Suppressor macrophage treated with lipopolysaccharide for 1 hour (primary cell): ENCODE measurements at regions not wholly inside any gene's neighbourhood (a gene's known extent, or its start where the extent isn't known, plus 50 kb on each side); places are given as distances from the start of the nearest gene placed in this dataset.

Experiments used
- DNase-seq, 3 donors: peaks; one replicate each; pipeline ENCODE4 v3.0.0-alpha.2; 2020 to 2022

DNA sequence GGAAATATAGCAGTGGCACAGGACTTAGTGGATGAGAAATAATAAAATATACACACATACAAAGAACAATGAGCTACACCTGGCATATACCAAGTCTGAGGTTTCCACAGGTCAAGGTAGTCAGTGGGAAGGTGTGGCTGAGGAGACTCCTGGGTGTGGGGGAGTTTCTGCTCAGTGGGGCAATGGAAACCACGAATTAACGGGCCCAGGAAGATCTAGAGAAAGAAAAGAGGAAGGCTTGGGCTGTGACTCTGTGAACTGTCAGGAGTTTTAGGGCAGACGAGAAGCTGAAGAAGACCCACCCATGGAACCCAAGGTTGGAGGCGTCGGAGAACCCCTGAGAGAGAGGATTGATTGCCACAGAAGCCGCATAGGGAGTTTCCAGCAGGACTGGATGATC is 196.5 kb downstream of the HERPUD2 start:
- DNase-seq = peak in 2 of 3 donors; percentile 21 to 24

DNA sequence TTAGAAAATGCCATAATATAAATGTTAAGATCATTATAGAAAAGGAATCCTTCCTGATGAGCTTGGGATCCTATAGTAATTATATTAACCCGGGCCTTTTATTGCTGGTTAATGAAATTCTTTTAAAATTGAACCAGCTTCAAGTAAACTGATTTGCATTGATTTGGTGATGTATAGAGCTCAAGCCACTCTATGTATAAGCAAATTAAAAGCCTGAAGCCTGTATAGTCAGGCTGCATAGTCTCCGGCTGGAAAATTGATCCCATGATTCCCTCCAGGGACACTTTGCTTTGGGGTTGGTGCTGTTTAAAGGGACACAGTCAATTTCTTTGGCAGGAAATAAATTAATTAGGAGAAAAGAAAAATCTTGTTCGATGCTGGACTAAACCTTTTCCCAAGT is 199.1 kb downstream of the HERPUD2 start:
- no peak for DNase-seq

DNA sequence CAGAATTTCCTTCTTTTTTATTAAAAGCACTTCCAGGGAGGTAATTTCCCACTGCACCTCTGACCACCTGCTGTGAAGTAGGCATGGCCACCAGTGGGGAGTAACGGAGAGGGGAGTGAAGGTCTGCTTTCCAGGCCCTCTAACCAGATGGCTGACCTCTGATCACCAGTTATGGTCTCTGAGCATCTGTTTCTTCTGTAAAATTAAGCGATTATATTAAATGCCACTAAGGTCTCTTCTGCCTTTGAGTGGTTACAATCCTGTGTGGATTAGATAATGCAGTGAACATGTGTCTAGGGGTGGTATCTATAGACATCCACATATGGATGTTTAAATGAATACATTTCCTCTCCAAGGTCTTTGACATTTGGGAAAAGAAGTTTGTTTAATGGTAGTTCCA is 199.6 kb downstream of the HERPUD2 start:
- no peak for DNase-seq

DNA sequence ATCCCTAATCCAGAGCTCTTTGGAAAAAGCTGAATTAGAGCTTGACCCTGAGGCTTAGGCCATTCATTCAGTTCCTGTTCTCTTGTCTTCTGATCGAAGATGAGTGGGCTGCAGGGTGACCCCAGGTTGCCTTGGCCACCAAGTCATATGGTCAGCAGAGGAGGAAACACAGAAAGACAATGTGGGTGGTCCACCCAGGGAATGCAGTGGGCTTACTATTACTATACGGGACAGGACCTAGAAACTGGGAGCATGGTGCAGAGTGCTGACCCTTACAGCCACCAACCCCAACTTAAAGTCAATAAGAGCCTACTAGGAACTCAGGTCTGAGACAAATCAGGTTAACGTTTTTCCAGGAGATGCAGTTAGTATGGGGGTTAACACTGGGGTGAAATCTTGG is 200.5 kb downstream of the HERPUD2 start:
- no peak for DNase-seq

DNA sequence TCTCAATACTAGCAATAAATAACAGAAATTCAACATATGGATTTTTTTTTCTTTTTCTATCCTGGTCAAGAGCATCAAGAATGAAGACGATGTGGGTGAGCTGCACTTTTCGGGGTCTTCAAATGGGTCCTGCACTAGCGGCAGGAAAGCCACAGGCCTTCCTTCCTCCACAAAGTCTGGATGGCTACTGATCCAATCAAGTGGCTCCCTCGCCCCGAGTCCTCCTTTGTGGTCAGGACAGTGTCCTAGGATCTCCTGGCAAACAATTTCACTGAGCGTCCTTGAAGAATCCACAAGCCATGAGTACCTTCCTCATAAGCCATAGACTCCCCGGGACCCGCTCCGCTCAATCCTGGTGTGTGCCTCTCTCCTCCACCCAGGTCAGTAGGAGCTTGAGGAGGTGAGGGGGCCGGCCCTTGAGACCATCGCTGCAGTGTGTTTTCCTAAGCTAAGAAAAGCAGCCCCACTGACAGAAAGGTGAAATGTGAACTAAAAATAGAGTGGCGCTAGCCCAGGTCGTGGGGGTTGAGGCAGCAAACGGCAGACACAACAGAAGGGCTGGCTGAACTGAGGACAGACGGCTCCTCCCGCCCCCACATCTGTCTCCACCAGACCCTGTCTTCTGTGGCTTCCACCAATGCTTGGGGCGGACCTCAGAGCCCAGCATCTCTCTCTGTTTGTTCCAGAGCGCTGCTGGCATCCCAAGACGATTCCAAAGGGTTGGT is 202.3 kb downstream of the HERPUD2 start:
- no peak for DNase-seq

DNA sequence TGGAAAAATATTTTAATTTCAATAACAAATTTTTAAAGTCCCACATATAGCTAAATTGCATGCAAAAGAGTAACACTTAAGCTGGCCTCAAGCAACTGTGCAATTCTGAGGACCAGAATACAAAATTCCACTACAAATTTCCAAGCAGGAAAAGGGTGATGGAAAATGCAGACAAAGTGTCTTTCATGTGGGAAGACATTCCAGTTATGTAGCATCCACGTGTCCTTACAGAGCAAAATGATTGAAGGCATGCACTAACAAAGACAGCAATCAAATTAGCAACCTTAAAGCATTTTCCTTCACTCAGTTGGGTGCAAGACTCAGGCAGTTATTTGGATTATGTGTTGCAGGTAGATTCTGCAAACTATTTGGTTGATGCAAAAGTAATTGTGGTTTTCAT is 203.7 kb downstream of the HERPUD2 start:
- DNase-seq = no peak

DNA sequence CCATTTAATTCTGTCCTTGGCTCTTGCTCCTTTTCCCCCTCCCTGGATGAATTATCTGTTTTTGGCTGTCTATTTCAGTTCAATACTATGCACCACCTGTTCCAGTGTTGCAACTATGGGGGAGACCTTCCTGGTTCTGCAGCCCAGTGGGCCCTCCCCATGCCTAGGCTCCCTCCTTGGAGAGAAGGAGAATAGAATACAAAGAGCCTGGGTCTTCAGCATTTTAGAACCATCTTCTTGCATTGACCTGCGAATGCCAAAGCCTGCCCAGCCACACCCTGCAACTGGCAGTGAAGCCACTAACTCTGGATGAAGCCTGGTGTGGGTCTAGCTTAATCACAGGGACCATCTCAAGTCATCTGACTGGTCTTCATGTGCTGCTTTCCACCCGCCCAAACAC is 207.1 kb downstream of the HERPUD2 start:
- no peak for DNase-seq

GRCh38 chr7:35487402-35487801 is 207.5 kb downstream of the HERPUD2 start:
- DNase-seq = no peak

DNA sequence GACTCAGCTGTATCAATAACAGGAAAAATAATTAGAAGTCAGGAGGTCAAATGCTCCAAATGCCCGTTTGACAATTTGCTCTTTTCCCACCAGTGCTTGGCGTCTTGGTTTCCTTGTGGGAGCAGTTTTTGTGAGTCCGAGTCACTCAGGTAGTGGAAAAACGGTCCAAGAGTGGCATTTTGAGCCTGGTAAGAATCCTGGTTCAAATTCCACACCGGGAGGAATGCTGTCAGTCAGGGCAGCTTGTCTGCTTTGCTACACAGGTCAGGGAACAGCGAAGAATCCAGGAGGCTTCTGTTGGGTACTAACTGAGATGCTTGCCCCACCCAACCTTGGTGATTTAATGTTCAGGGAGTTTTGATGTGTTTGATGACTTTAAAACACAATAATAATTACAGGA is 209.5 kb downstream of the HERPUD2 start:
- DNase-seq = no peak

GRCh38 chr7:35483568-35483967 is 211.4 kb downstream of the HERPUD2 start:
- DNase-seq = no peak

DNA sequence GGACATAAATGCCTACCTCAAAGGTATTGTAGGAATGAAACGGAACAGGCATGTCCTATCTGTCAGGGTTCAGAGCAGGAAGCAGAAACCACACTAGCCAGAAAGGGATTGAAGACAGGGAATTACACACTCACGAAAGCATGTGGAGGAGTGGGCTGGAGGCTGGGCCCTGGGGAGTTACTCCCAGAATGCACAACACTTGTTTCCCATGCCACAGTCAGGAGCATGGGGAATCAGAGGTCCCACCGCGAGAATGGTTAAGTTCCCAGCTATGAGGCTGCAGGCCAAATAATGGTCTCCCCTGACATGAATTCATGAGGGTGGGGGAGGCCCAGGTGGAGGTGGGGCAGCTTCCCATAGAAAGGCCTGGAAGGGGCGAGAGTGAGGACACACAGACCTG is 212.7 kb downstream of the HERPUD2 start:
- DNase-seq = no peak

DNA sequence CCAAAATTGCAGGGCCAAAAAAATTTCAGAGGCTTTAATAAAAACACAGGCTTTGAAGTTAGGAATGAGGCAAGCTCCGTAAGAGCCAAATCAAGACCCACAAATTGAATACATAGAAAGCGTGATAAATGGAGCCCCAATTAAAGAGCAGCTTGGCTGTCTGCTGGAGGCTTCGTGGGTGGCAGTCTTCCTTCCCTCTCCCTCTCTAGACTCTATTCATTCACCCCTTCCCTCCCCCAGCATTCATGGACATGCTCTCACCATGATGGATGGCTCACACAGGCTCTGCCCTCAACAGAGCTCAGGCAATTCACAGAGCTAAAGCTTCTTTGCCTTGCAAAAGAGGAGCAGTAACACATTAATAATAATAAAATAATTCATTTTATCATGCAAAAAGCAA is 214.1 kb downstream of the HERPUD2 start:
- no peak for DNase-seq

GRCh38 chr7:35477609-35478008 is 217.3 kb downstream of the HERPUD2 start:
- no peak for DNase-seq

DNA sequence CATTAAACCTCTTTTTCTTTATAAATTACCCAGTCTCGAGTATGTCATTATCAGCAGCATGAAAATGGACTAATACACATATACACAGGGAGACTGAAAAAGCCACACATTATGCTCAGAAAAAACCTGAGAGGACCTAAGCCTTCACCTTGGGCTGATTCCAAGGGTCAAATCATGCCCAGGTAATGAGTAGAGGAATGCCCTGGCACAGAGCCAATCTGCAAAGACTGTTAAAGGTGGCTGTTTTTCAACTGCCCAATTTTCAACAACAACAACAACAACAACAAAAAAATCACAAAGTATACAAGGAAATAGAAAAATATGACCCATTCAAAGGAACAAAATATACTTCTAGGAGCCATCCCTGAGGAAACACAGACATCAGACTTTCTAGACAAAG is 220.2 kb upstream of the TBX20 start:
- no peak for DNase-seq

GRCh38 chr7:35468606-35469005 is 214.7 kb upstream of the TBX20 start:
- DNase-seq = no peak

- no peak for DNase-seq
Observed at GRCh38 chr7:35467456-35467978, 213.6 kb upstream of the TBX20 start.

GRCh38 chr7:35465791-35466336 is 212.0 kb upstream of the TBX20 start:
- DNase-seq = no peak

- DNase-seq = no peak
Observed at GRCh38 chr7:35463751-35464150, 209.9 kb upstream of the TBX20 start.

DNA sequence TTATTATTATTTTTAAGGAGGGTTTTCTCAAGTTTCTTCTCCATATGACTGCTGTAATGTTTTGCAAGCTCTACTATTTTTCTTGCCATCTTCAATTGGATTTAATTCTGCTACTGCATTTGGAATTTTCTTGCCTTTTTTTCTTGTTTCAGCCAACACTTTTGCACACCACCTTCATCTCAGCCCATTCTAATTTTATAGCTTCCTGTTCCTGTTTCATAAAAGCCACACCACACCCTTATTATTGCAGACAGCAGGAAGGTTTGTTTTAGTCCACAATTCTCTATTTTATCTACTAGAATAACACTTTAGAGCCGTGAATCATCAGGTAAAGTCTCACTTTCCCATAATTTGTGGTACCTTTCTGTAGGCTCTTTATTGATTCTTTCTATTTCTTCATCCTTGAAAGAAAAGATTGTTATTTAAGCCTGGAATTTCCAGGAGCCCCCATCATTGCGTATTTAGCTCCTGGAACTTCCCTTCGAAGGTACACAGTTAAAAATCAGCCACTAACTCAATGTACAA is 209.3 kb upstream of the TBX20 start:
- DNase-seq = no peak

DNA sequence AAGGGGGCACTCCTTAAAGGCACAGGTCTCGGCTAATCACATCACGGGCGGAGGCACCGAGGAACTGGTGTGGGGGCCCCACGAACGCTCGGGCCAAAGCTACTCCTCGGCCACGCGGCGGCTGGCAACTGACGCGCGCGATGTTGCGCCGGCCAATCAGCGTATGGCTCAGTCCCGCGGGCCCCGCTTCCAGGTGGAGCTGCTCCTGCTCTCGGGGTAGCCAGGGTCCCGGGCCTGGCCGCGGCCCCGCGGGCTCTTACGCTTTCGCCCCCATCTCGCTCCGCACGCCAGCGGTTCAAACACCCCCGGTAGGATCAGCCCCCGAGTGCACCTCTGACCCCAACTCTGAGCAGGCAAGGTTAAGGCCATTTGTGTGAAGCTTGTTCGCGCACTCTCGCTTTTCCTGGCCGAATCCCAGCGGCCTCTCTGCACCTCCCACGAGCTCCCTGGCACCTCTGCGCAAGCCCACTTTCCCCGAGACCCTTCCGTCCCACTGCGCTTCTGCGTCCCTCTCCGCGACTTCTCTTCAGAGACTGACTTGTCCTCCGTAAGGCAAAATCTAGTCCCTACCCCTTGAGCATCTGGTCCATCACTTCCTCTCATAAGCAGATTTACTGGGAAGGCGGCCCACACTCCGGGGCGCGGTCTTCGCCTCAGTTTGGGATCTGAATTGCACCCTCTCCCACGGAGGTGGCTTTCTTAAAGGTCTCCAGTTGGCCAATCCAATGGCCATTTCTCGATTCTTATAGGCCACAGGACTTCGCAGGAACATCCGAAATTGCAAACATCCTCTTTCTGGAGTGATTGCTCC is 200.9 kb upstream of the TBX20 start:
- peak in 1 of 3 donors; percentile 1 for DNase-seq

- DNase-seq = no peak
Observed at GRCh38 chr7:35450456-35451214, 196.7 kb upstream of the TBX20 start.

GRCh38 chr7:35448486-35448885 is 194.6 kb upstream of the TBX20 start:
- no peak for DNase-seq

DNA sequence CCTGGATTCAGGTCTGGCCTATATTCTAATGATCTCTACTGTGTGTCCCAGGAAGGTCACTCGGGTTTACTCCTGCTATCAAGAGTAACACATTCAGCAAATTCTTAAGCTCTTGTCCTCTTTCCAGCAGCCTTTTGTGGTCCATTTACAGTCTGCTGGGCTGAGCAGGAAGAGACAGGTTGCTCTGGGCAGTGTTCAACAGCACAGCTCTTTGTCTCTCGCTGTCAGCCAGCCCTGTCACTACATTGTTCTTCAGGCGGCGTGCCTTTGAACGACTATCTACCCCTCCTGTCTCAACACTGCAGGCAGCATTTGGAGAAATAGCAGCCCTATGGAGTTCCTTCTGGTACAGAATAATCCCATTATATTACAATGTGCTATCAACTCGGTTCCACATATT is 192.2 kb upstream of the TBX20 start:
- no peak for DNase-seq
